EH (cell line): ENCODE measurements at regions not wholly inside any gene's neighbourhood (a gene's known extent, or its start where the extent isn't known, plus 50 kb on each side); places are given as distances from the start of the nearest gene placed in this dataset.
"Not testable (repeated sequence)": the region's sequence is repeated elsewhere in the genome, so short reads cannot be mapped to it uniquely, and the experiment has no call there.

Source experiments
- DNase-seq: peaks from one replicate; pipeline ENCODE4 v3.0.0-alpha.2; 2015; ENCODE audit warnings: low read depth

DNA sequence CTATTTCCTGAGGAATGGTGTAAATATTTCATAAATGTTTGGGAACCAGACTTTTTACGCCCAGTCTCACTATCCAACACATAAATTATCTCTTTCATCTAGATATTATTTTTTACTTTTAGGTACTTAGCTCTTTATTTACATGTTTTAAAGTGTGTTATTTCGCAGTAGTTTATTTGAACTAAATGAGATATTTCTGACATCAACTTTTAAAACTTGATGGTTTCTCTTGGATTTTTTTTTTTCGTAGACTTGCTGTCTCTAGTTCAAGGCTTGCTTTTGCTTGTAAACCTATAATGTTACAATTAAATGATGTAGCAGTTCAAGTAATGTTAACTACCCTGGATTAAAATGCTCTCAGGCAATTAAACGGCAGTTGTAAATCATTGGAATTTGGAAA, 241.7 kb upstream of the PDE3A start:
- peak; percentile 49 for DNase-seq

DNA sequence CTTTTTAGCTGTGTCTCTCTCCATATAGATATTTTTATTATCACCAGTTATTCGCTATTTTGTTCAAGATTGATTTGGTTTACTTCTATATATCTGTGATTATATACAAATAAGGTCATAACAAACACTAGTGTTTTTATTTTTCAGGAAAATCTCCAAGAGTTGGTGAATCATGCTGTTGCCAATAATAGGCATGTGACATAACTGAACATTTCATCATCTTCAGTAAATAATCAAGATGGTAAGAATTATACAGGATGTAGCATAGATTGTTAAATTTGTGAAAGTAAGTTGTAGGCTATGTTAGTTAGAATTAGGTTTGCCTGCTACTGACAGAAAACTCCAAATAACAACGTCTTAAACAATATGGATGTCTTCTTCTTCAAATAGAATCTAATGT, 240.9 kb upstream of the PDE3A start:
- peak; percentile 46 for DNase-seq

DNA sequence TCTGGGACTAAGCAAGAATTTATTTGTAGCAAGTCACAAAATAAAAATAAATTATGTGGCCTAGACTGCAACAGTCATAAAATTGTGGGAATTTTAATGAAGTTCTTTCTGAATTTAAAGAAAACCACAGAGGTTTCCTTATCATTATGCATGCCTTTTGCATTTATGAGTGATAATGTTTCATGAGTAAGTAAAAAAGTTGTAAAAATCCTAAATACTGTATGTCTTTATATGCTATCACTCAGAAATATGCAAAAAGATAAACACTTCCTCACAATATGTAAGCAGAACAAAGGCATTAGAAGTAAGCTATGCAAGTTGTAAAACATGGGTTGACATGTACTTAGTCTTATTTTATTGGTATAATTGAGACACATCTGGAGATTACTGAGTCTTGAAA, 239.4 kb upstream of the PDE3A start:
- peak; percentile 80 for DNase-seq

DNA sequence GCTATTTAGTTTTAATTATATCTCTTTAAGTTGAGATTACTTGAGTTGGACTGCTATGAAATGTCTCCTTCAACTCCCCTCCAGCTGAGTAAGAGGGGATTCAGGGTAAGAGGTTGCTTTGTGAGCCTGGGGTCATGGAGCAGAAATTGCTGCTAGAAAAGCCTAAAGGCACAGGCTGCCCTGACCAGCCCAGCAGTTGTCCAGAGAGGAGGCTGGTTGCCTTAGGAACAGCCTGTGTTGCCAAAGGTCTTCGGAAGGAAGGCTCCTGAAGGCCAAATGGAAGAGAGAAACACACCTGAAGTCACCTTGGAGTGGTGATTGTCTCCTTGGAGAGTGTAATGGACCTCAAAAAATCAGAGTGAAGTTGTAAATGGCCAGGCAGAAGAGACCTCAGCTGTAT, 235.5 kb upstream of the PDE3A start:
- no peak for DNase-seq

DNA sequence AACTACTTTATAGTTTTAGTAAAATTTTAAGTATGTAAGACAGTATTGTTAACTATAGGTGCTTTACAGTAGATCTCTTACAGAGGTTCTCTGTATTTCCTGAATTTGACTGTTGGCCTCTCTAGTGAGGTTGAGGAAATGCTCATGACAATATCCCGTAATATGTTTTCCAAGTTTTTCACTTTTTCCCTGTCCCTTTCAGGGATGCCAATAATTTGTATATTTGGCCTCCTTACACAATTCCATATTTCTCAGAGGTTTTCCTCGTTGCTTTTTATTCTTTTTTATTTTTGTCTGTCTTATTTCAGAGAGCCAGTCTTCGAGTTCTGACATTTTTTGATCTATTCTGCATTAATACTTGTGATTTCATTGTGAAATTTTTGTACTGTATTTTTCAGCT, 233.7 kb upstream of the PDE3A start:
- no peak for DNase-seq

DNA sequence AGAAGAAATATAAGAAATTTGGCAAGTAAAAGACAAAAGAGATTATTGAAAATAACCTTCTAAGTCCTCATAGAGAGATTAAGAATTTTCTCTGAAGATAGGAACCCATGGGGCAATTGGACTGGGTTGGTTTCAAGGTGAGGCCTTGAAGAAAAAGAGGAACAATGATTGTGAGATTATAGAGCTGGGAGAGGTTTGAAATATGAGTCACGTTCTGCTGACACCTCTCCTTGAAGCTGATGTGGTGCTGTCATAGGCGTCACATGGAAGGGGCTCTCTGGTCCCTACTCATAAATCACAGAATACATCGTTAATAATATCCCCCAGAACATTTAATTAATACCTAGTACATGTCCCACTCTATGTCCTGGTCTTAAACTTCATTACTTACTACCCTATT, 227.6 kb upstream of the PDE3A start:
- no peak for DNase-seq

DNA sequence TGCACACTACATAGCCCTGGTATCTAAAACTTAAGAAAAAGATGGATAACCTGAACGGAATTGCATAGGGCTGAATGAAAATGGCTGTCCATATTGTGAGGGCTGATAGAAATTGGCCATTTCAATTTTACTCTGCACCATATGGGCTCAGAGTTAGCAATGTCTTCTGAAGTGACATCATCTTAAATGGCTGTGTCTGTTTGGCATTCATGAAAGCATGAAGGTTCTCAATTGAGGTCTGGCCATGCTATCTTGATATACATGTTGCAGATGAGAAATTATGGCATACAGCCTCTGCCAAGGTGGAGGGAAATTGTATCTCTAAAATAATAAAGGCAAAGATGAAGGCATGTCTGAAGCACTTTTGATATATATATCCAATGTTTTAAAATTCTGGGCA, 226.0 kb upstream of the PDE3A start:
- DNase-seq, result no peak

DNA sequence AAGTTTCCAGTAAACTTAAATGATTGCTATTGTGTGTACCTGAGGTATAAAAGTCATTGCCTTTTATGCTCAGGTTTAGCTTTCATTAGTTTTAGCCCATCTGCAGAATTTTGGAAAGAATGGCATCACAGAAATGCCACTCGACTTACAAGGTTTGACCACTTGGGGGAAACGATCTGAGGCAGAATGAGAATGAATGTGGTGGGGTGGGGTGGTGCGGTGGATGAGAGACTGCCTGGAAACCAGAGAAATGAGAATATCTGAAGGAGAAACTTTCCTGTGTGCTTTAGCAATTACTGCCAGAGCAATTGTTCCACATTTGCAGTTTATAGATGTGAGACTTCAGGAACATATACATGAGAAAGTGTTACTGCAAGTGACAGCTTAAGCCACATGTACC, 225.4 kb upstream of the PDE3A start:
- DNase-seq, result no peak

DNA sequence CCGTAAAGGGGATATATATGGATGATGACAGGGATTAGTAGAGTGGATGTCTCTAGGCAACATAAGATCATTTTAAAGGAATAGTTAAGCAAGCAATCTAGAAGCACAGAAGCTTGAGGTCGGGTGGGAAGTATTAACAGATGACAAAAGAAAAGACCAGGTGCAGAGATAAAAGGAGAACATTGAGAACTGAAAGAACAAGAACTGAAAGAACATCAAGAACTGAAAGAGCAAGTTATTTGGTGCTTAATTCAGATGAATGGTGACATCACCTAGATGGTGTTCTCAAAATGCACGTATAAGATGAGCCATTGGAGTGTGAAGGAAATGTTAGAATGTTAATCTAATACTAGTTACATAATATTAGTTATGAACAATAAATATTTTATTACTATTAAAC, 224.0 kb upstream of the PDE3A start:
- DNase-seq, result no peak

DNA sequence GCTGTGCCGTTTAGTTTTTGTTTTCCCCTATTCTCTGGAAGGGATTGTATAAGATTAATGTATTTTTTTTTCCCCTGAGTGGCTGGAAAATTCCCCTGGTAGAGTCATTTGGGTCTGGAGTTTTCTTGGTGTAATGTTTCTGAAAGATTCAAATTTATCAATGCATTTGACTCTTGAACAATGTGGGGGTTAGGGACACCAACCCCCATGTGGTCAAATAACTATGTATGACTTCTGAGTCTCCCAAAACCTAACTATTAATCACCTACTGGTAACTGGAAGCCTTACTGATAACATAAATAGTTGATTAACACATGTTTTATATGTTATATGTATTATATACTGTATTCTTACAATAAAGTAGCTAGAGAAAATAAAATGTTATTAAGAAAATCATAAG, 220.1 kb upstream of the PDE3A start:
- no peak for DNase-seq

DNA sequence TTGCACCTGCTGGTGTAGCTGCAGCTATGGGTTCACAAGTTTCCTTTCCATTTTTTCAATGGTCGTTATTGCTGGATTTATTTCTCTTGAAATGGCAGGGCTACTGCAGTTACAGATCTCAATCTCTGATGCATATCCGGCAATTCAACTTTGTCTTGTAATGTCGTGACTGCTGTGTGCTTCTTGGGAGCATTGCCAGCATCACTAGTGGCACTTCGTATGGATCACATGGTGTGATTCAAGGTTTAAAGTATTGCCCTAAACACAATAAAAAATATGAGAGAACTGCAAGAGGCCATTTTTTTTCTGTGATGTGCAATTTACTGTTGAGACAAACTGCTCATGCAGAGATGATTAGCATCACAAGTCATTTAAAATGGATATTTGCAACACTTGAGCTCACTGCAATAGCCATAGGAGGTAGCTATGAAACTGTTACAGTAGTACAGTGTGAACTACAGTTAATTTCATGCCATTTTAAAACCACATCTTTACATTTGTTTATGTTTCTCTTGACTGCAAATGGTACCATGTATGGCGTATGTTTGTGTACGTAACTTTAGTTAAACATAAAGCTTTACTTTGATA, 217.4 kb upstream of the PDE3A start:
- no peak for DNase-seq

DNA sequence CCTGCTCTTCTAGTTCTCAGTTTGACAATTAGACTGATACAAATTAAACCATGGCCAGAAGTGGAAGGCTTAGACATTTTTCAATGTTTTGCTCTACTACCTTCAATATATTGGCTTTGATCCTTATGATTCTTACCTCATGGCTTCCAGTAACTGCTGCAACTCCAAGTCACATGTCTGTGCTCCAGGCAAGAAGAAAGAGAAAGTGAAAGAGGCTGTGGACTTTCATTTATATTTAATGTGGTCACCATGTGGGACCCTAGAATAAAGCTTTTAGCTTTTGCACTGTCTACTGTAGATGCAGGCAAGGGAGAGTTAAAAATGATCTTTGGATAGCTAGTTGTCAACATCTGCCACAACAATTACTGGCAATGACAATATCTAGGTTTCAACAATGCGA, 214.3 kb upstream of the PDE3A start:
- peak; percentile 12 for DNase-seq

DNA sequence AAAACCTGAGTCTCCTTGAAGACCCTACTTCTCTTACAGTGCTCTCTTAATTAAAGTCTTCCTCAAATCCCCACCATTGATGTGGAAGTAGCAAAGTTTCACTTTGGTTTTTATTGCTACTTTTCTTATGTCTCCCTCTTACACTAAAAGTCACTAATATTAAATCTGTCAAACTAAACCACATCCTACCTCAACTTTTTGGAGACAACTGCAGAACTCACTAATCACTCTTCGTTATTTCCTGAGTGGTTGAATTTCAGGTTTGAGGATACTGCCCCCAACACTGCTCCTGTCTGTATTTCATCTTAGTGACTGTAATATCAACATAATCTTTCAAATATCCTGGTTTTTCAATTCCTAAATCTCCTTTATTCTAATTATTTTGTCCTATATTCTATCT, 213.0 kb upstream of the PDE3A start:
- no peak for DNase-seq

DNA sequence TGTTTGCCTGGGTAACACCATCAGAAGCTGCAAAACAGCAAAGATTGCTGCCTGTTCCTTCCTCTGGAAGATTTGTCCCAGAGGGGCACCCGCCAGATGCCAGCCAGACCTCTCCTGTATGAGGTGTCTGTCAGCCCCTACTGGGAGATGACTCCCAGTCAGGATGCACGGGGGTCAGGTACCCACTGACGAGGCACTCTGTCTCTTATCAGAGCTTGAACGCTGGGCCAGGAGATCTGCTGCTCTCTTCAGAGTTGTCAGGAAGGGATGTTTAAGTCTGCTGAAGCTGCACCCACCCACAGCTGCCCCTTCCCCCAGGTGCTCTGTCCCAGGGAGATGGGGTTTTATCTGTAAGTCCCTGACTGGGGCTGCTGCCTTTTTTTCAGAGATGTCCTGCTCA, 207.4 kb upstream of the PDE3A start:
- DNase-seq, result not testable (repeated sequence)

DNA sequence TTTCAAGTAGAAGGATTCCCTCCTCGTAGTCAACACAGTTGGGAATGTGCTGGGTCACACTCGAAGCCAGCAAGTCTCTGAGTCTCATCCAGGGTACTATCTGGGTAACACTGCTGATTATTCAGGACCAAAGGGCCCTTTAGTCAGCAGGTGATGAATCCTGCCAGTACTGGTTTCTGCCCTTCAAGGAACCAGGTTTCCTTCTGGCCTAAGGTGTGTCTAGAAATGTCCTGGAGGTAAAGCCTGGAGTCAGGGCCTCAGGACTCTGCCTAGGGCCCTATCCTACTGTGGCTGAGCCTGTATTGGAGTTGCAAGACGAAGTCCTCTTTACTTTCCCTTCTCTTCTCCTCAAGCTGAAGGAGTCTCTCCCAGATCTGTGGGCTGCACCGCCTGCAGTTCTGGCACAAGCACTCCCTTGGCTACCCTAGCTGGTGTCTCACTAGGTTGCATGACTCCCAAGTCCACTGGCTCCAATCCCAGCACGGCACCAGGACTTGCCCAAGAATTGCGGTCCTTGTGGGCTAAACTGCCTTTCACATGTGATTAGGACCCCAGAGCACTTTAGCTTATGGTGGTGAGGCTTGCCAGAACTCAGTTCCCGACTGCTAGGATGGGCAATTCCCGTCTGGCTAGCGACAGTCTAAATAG, 193.7 kb upstream of the PDE3A start:
- DNase-seq, result no peak

DNA sequence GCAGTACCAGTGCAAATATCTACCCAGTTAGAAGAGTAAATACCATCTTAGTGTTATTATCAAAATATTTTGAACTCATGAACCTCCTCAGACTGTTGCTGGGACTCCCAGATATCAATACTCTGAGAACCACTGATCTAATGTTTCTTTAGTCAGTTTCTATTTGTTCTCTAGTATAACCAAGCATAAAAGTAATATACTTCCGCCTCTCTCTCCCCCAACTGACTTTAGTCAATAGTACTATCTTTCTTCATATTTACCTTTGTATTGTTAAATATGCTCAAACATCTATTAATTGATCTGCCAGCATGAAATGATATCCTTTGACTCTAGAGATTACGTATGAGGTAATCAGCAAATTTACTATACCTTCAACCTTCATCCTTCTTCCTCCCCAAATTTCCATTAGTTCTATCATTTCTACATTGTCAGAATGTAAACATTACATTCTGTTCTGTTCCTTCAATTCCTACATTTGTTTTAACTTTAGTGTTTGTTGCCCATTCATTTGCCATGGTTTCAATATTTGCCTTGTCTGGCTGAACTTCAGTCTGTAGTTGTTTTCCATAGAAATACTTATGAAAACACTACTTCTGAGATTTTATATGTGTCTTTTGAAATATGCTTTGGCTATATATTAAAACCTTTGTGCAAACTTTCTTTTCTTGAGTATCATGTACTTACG, 192.5 kb upstream of the PDE3A start:
- DNase-seq, result no peak

DNA sequence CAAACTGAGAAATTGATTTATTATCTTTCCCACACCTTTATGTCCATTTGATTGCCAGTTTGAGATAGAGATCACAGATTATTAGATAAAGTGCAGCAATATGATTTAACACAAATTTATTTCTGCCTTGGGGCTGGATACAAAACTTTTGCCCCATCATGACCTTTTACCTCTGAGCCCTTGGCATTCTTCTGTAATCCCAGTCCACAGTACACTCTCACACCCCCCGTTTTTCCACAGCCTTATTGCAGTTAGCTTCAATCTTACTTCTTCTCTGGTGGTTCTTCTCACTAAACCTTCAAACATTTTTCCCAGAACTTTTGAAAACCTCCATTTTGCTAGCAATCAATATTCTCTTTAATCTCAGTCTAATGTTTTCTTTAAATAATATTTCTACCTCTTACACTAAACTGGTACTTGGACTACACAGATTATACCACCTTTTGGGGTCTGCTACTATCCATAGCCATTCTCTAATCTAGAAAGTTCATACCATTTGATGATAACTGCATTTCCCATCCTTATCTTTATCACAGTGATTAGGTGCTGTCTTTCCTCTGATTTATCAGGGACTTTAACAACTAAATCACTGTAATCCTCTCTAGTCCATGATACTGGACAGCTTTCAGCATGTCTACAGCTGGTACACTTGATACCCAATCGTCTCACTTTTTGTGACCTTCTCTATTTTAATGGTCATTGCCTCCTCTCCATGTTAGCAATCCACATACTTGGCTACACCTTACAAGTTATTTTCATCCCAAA, 186.7 kb upstream of the PDE3A start:
- no peak for DNase-seq

DNA sequence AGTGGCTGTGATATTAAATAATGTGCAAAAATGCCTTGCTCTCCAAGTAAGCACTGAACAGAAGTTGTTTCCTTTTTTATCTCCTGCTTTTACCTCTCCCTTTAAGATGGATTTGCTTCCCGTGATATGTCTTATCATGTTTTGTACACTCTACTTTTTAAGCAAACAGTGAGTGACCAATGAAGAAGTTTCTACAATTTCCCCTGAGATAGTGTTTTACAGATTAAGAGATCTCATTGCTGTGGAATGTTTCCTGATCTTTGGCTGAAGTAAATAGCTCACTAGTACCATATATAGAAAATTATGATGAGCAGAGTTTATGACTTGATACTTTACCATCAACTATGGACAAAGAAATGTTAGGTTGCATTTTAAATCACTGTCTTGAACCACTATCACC, 184.8 kb upstream of the PDE3A start:
- peak; percentile 76 for DNase-seq

DNA sequence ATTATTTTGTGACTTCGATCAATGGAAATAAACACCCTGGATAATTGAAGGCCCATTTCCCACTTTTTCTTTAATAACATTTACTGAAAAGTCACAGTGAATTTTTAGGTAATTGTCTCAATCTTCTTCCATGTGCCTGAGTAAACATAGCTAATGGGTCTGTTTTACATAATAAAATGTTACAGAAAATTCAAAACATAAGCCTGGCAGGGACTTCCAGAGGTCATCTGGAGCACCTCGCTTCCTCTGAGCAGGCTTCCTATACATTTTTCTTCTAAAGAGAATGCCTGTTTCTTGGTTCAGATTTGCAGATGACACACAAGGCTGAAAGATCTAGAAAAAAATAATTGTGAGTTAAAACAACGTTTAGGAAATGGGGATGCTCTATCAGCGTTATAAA, 183.8 kb upstream of the PDE3A start:
- no peak for DNase-seq

DNA sequence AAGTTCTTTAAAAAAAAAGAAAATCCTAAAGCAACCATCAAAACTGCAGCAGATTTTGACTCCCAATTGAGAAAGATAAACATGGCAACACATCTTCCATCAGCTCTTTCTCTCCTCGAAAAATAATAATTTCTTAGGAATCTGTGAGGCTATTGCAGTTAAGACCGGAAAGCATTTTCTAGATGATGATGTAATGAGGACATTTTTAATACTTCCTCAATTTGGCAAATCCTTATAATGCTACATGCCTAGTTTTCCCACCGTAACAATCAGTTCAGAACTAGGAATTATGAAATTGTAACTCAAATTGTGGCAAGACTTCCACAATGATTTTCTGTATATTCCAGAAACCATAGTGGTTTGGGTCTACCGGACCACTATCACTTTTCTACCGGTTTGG, 180.9 kb upstream of the PDE3A start:
- DNase-seq, result no peak

DNA sequence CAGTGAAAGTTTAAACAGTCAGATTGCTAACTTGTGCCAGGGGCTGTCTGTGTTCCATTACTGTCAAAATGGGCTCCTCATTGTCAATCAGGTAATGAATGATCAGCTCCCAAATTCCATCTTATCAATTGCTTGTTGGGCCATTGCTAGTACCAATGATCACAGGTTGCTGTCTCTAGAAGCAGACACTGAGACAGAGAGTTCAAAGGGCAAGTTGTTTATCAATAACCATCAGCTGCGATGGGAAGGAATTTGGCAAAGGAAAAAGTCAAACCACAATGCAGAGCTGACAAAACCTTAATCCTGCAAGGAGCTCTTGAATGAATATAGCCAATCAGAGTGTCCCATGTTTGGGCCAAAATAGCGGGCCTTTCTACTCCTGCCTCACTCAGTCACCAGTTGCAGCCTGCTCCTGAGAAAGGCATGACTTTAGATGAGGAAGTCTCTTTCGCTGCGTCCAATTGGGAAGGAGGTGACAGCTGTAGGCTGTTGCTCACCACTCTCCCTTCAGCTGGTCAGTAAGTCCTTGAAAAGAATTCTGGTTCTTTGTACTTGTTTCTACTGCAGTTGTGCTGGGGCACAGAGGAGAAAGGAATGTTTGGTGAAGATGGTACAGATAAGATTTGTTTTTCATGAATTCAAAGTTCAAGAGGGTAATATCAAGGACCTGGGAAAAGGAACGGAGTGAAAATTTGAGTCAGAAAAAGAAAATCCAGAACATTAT, 179.2 kb upstream of the PDE3A start:
- peak; percentile 61 for DNase-seq

DNA sequence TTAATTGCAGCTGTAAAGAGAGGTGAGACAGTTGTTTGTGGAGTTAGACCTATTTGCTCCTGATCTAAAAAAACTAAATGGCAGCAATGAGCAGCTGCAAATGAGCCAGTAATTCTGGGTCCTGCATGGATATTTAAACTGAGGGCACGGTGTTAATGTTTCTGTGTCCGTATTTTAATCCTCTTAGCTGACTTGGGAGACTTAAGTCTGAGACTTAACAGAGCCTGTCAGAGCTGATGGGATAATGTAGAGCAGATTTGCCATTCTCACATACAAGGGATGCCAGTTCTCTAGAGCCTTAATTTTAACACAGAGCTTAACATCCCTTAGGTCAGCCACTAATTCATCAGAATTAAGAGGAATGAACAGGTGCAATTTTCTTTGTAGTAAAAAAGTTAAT, 178.6 kb upstream of the PDE3A start:
- no peak for DNase-seq
